ENCODE measurements at regions not wholly inside any gene's neighbourhood (a gene's known extent, or its start where the extent isn't known, plus 50 kb on each side); places are given as distances from the start of the nearest gene placed in this dataset.
"Not testable (repeated sequence)": the region's sequence is repeated elsewhere in the genome, so short reads cannot be mapped to it uniquely, and the experiment has no call there.

- intact Hi-C loops (cut with DNase I), result no loop called here
- Histone ChIP-seq H3K27ac (ENCODE audit: low read depth in 1 of 2, low read length in 2 of 2) (no peak overlapping the region), H3K4me3 (ENCODE audit: low read length in 2 of 2) (no peak overlapping the region), H3K4me1 (ENCODE audit: control insufficient read depth in 1 of 2, insufficient read depth in 2 of 2, low read length in 2 of 2) (no peaks in the 10 kb centered on the region), H3K36me3 (ENCODE audit: control insufficient read depth in 1 of 2, insufficient read depth in 2 of 2, low read length in 1 of 2) (no peaks in the 10 kb centered on the region), H3K27me3 (ENCODE audit: control insufficient read depth in 1 of 2, insufficient read depth in 2 of 2, low read length in 1 of 2) (no peaks in the 10 kb centered on the region), H3K9me3 (ENCODE audit: control insufficient read depth, low read length) (no peaks in the 10 kb centered on the region)
- WGBS, 2 donors, result 77 to 90% methylated on average over 2 of the region's 2 CpGs
- DNase-seq, result no peak
- no peak for ATAC-seq (ENCODE audit: low FRiP score)
Observed at GRCh38 chrX:4642114-4642513, 928.7 kb upstream of the PRKX start.

GRCh38 chrX:4638036-4638435 lies 924.6 kb upstream of the PRKX start:
- ATAC-seq (ENCODE audit: low FRiP score), result no peak
- Histone ChIP-seq H3K9me3 (ENCODE audit: control insufficient read depth, low read length) (no peaks in the 10 kb centered on the region), H3K36me3 (ENCODE audit: control insufficient read depth in 1 of 2, insufficient read depth in 2 of 2, low read length in 1 of 2) (no peaks in the 10 kb centered on the region), H3K4me1 (ENCODE audit: control insufficient read depth in 1 of 2, insufficient read depth in 2 of 2, low read length in 2 of 2) (no peaks in the 10 kb centered on the region), H3K27ac (ENCODE audit: low read depth in 1 of 2, low read length in 2 of 2) (no peak overlapping the region), H3K4me3 (ENCODE audit: low read length in 2 of 2) (no peak overlapping the region), H3K27me3 (ENCODE audit: control insufficient read depth in 1 of 2, insufficient read depth in 2 of 2, low read length in 1 of 2) (no peaks in the 10 kb centered on the region)
- intact Hi-C loops (cut with DNase I), result no loop called here
- no peak for DNase-seq
- 80 to 89% methylated on average over 4 of the region's 4 CpGs for WGBS, 2 donors

- H3K27ac ChIP-seq (ENCODE audit: low read depth in 1 of 2, low read length in 2 of 2), result no peak overlapping the region
- ATAC-seq (ENCODE audit: low FRiP score) (no peak), DNase-seq (no peak)
- H3K4me3 ChIP-seq (ENCODE audit: low read length in 2 of 2), result no peak overlapping the region
- no peaks in the 10 kb centered on the region for H3K4me1 ChIP-seq (ENCODE audit: control insufficient read depth in 1 of 2, insufficient read depth in 2 of 2, low read length in 2 of 2)
- 15 to 21% methylated on average over 1 of the region's 1 CpG for WGBS, 2 donors
- no peaks in the 10 kb centered on the region for H3K27me3 ChIP-seq (ENCODE audit: control insufficient read depth in 1 of 2, insufficient read depth in 2 of 2, low read length in 1 of 2)
- no peaks in the 10 kb centered on the region for H3K9me3 ChIP-seq (ENCODE audit: control insufficient read depth, low read length)
- intact Hi-C loops (cut with DNase I), result no loop called here
- H3K36me3 ChIP-seq (ENCODE audit: control insufficient read depth in 1 of 2, insufficient read depth in 2 of 2, low read length in 1 of 2), result no peaks in the 10 kb centered on the region
Observed at GRCh38 chrX:4627414-4627813, 914.0 kb upstream of the PRKX start.

DNA sequence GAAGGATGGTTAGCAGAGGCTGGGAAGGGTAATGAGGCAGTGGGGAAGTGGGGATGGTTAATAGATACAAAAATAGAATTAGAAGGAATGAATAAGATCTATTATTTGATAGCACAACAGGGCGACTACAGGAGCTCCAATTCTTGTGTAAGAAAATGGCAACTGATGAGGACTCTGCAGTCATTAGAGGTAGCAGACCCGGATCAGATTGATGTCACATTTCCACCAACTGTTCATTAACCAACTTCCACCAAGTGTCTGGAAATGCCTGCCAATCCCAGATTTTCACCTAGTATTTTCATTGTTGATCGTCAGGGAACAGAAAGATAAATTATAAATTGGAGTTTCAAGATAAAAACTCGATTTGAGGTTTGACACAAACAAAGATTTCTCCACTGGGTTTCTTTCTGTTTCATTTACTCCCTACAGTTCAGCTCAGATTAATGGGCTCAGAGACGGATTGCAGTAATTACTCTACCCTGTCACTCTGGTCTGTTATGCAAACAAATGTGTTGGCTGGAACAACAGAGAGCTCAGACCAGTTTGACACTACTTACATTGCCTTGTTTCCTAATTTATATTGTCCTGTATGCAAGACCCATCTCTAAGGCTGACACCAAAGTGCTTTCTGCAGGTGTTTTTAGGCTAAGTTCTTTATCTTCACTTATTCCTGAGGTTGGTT lies 909.2 kb upstream of the PRKX start:
- ATAC-seq (ENCODE audit: low FRiP score), result no peak
- no peak for DNase-seq
- WGBS, 2 donors, result 10% methylated on average over 5 of the region's 5 CpGs
- H3K27ac ChIP-seq (ENCODE audit: low read depth in 1 of 2, low read length in 2 of 2), result no peak overlapping the region
- no peak overlapping the region for H3K4me3 ChIP-seq (ENCODE audit: low read length in 2 of 2)
- H3K36me3 ChIP-seq (ENCODE audit: control insufficient read depth in 1 of 2, insufficient read depth in 2 of 2, low read length in 1 of 2), result no peaks in the 10 kb centered on the region
- no peaks in the 10 kb centered on the region for H3K9me3 ChIP-seq (ENCODE audit: control insufficient read depth, low read length)
- H3K4me1 ChIP-seq (ENCODE audit: control insufficient read depth in 1 of 2, insufficient read depth in 2 of 2, low read length in 2 of 2), result no peaks in the 10 kb centered on the region
- H3K27me3 ChIP-seq (ENCODE audit: control insufficient read depth in 1 of 2, insufficient read depth in 2 of 2, low read length in 1 of 2), result no peaks in the 10 kb centered on the region
- intact Hi-C loops (cut with DNase I), result no loop called here

GRCh38 chrX:4613651-4614050 lies 900.2 kb upstream of the PRKX start:
- H3K27ac ChIP-seq (ENCODE audit: low read depth in 1 of 2, low read length in 2 of 2); DNase-seq; ATAC-seq (ENCODE audit: low FRiP score); H3K9me3 ChIP-seq (ENCODE audit: control insufficient read depth, low read length); intact Hi-C loops (cut with DNase I); H3K4me1 ChIP-seq (ENCODE audit: control insufficient read depth in 1 of 2, insufficient read depth in 2 of 2, low read length in 2 of 2); H3K4me3 ChIP-seq (ENCODE audit: low read length in 2 of 2); H3K27me3 ChIP-seq (ENCODE audit: control insufficient read depth in 1 of 2, insufficient read depth in 2 of 2, low read length in 1 of 2); H3K36me3 ChIP-seq (ENCODE audit: control insufficient read depth in 1 of 2, insufficient read depth in 2 of 2, low read length in 1 of 2): not testable (repeated sequence)
- WGBS, 2 donors, result 62 to 70% methylated on average over 2 of the region's 2 CpGs

GRCh38 chrX:4588893-4589292 lies 875.4 kb upstream of the PRKX start:
- H3K36me3 ChIP-seq (ENCODE audit: control insufficient read depth in 1 of 2, insufficient read depth in 2 of 2, low read length in 1 of 2), result no peaks in the 10 kb centered on the region
- intact Hi-C loops (cut with DNase I), result no loop called here
- DNase-seq (no peak), ATAC-seq (ENCODE audit: low FRiP score) (no peak)
- no peaks in the 10 kb centered on the region for H3K9me3 ChIP-seq (ENCODE audit: control insufficient read depth, low read length)
- no peak overlapping the region for H3K4me3 ChIP-seq (ENCODE audit: low read length in 2 of 2)
- WGBS, 2 donors, result 72 to 76% methylated on average over 6 of the region's 6 CpGs
- H3K4me1 ChIP-seq (ENCODE audit: control insufficient read depth in 1 of 2, insufficient read depth in 2 of 2, low read length in 2 of 2), result no peaks in the 10 kb centered on the region
- no peaks in the 10 kb centered on the region for H3K27me3 ChIP-seq (ENCODE audit: control insufficient read depth in 1 of 2, insufficient read depth in 2 of 2, low read length in 1 of 2)
- no peak overlapping the region for H3K27ac ChIP-seq (ENCODE audit: low read depth in 1 of 2, low read length in 2 of 2)

GRCh38 chrX:4588466-4588865 lies 875.0 kb upstream of the PRKX start:
- ATAC-seq (ENCODE audit: low FRiP score) (no peak), DNase-seq (no peak)
- Histone ChIP-seq H3K4me1 (ENCODE audit: control insufficient read depth in 1 of 2, insufficient read depth in 2 of 2, low read length in 2 of 2) (no peaks in the 10 kb centered on the region), H3K27ac (ENCODE audit: low read depth in 1 of 2, low read length in 2 of 2) (no peak overlapping the region), H3K27me3 (ENCODE audit: control insufficient read depth in 1 of 2, insufficient read depth in 2 of 2, low read length in 1 of 2) (no peaks in the 10 kb centered on the region), H3K9me3 (ENCODE audit: control insufficient read depth, low read length) (no peaks in the 10 kb centered on the region), H3K4me3 (ENCODE audit: low read length in 2 of 2) (no peak overlapping the region), H3K36me3 (ENCODE audit: control insufficient read depth in 1 of 2, insufficient read depth in 2 of 2, low read length in 1 of 2) (no peaks in the 10 kb centered on the region)
- intact Hi-C loops (cut with DNase I), result no loop called here
- 80 to 86% methylated on average over 5 of the region's 5 CpGs for WGBS, 2 donors

- Histone ChIP-seq H3K36me3 (ENCODE audit: control insufficient read depth in 1 of 2, insufficient read depth in 2 of 2, low read length in 1 of 2) (no peaks in the 10 kb centered on the region), H3K27ac (ENCODE audit: low read depth in 1 of 2, low read length in 2 of 2) (no peak overlapping the region), H3K9me3 (ENCODE audit: control insufficient read depth, low read length) (no peaks in the 10 kb centered on the region), H3K4me3 (ENCODE audit: low read length in 2 of 2) (no peak overlapping the region), H3K4me1 (ENCODE audit: control insufficient read depth in 1 of 2, insufficient read depth in 2 of 2, low read length in 2 of 2) (no peaks in the 10 kb centered on the region), H3K27me3 (ENCODE audit: control insufficient read depth in 1 of 2, insufficient read depth in 2 of 2, low read length in 1 of 2) (no peaks in the 10 kb centered on the region)
- no peak for DNase-seq
- intact Hi-C loops (cut with DNase I), result no loop called here
- WGBS, 2 donors, result 62 to 75% methylated on average over 3 of the region's 3 CpGs
- no peak for ATAC-seq (ENCODE audit: low FRiP score)
Observed at GRCh38 chrX:4588056-4588455, 874.6 kb upstream of the PRKX start.

DNA sequence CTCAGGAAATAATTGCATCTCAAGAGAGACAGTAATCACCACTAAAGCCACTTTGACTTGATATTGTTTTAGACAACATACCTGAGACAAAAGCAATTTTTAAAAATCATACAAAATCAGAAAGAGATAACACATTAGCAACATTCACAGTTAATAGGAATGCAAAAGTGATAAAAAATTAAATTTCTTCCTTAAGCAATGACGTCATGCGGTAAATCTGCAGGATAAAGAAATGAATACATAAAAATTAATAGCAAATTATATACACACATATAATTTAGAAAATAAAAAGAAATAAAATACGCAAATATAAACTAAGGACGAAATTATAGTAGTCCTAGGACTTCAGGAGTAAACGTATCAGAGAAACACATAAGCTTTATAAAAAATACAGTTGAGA lies 866.5 kb upstream of the PRKX start:
- Histone ChIP-seq H3K4me3 (ENCODE audit: low read length in 2 of 2) (no peak overlapping the region), H3K27me3 (ENCODE audit: control insufficient read depth in 1 of 2, insufficient read depth in 2 of 2, low read length in 1 of 2) (no peaks in the 10 kb centered on the region), H3K27ac (ENCODE audit: low read depth in 1 of 2, low read length in 2 of 2) (no peak overlapping the region), H3K9me3 (ENCODE audit: control insufficient read depth, low read length) (no peaks in the 10 kb centered on the region), H3K4me1 (ENCODE audit: control insufficient read depth in 1 of 2, insufficient read depth in 2 of 2, low read length in 2 of 2) (no peaks in the 10 kb centered on the region), H3K36me3 (ENCODE audit: control insufficient read depth in 1 of 2, insufficient read depth in 2 of 2, low read length in 1 of 2) (no peaks in the 10 kb centered on the region)
- ATAC-seq (ENCODE audit: low FRiP score), result no peak
- DNase-seq, result no peak
- WGBS, 2 donors, result 83 to 87% methylated on average over 5 of the region's 5 CpGs
- intact Hi-C loops (cut with DNase I), result no loop called here
